ENCODE measurements at regions not wholly inside any gene's neighbourhood (a gene's known extent, or its start where the extent isn't known, plus 50 kb on each side); places are given as distances from the start of the nearest gene placed in this dataset.
A peak's percentile ranks its signal among the peaks of the same experiment; 100 is the strongest.
"Not testable (repeated sequence)": the region's sequence is repeated elsewhere in the genome, so short reads cannot be mapped to it uniquely, and the experiment has no call there.

DNA sequence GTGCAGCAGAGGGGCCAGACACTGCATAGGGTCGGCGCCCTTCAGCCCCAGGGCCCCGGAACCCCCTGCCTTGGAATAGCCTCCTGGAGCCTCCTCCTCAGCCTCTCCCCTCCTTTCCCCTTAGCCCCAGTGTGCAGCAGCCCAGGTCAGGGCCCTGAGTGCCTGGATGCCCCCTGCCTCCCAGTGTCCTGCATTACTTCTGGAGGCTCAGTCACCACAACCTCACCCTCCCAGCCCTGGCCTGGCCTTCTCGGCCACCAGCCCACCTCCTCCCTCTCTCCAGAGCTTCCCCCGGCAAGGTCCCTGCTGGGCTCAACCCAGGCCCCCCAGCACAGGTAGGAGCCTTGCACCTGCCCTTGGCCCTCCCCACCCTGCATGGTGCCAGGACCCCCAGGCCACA lies 100.3 kb downstream of the TMEM121 start:
- H3K79me2 ChIP-seq (ENCODE audit: control insufficient read depth, insufficient read depth, low read length); intact Hi-C loops (cut with micrococcal nuclease); H3K9ac ChIP-seq (ENCODE audit: low read length); H3K4me3 ChIP-seq (ENCODE audit: control extremely low read depth in 1 of 5, extremely low read depth in 1 of 5, insufficient read depth in 1 of 5, low read depth in 2 of 5, low read length in 4 of 5); H4K20me1 ChIP-seq (ENCODE audit: control insufficient read depth, insufficient read depth, low read length, poor library complexity, severe bottlenecking); H3K9me3 ChIP-seq (ENCODE audit: control extremely low read depth in 1 of 3, control insufficient read depth in 2 of 3, insufficient read depth in 1 of 3, low read length in 2 of 3); H3K9me3 Mint-ChIP-seq (ENCODE audit: insufficient read depth); H3K36me3 ChIP-seq (replicated peaks in 1 of 2; ENCODE audit: control extremely low read depth in 1 of 2, control insufficient read depth in 1 of 2, extremely low read depth in 1 of 2, insufficient read depth in 2 of 2, low read length in 1 of 2); CTCF ChIA-PET; ATAC-seq (ENCODE audit: low read depth); H3K4me3 Mint-ChIP-seq; DNase-seq; H3K27me3 ChIP-seq (replicated peaks in 1 of 4; ENCODE audit: control extremely low read depth in 1 of 4, control insufficient read depth in 3 of 4, insufficient read depth in 4 of 4, low read length in 3 of 4); H3K27ac Mint-ChIP-seq; H3K27ac ChIP-seq (ENCODE audit: low read length in 2 of 2); H2AFZ ChIP-seq (ENCODE audit: insufficient read depth, low read depth, low read length, poor library complexity, severe bottlenecking); H3K27me3 Mint-ChIP-seq; H3K4me2 ChIP-seq (replicated peaks; ENCODE audit: low read depth, low read length, poor library complexity, severe bottlenecking): not testable (repeated sequence)
- no CpG with 5 or more reads among the region's 5 CpGs for whole genome bisulfite sequencing (ENCODE audit: insufficient coverage)
- H3K4me1 Mint-ChIP-seq, result peaks cover 22% of the 10 kb centered on the region
- POLR2A ChIA-PET, result interaction anchor here (0.5 kb wide), 2 partner anchors 85 to 118 kb away, joined by 4 to 8 read pairs; no protein-coding TSS in a partner anchor
- H3K4me1 ChIP-seq (ENCODE audit: control insufficient read depth in 2 of 2, insufficient read depth in 2 of 2, low read length in 2 of 2), result peaks cover 8 to 22% of the 10 kb centered on the region in 2 donors

DNA sequence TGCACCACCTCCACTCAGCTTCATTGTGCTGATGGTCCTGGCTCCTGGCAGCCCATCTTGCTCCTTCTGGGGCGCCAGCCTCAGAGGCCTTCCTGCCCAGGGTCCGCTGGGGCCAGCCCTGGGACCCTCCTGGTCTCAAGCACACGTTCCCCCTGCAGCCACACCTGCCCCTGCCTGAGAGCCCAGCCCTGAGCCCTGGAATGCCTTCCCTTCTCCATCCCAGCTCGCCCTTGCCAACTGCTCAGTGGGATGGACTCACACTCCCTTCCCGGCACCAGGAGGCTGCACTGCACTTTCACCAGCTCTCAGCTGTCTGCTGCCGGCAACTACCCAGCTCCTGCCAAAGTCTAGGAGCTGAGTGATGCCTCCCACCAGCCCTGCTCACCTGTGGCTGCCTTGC lies 100.9 kb downstream of the TMEM121 start:
- WGBS (ENCODE audit: insufficient coverage), result 88% methylated on average over 4 of the region's 6 CpGs
- POLR2A ChIA-PET, result interaction anchor here (0.7 kb wide), 1 partner anchor 117 kb away, joined by 4 read pairs; no protein-coding TSS in a partner anchor
- H3K4me1 ChIP-seq (ENCODE audit: control insufficient read depth in 2 of 2, insufficient read depth in 2 of 2, low read length in 2 of 2), result peaks cover 8 to 22% of the 10 kb centered on the region in 2 donors
- H3K4me3 ChIP-seq (ENCODE audit: control extremely low read depth in 1 of 5, extremely low read depth in 1 of 5, insufficient read depth in 1 of 5, low read depth in 2 of 5, low read length in 4 of 5), result peak overlapping the region in 1 of 5 experiments; percentile 37
- H3K27me3 Mint-ChIP-seq; ATAC-seq (ENCODE audit: low read depth); H3K9ac ChIP-seq (ENCODE audit: low read length); H2AFZ ChIP-seq (ENCODE audit: insufficient read depth, low read depth, low read length, poor library complexity, severe bottlenecking); H4K20me1 ChIP-seq (ENCODE audit: control insufficient read depth, insufficient read depth, low read length, poor library complexity, severe bottlenecking); CTCF ChIA-PET; H3K4me2 ChIP-seq (replicated peaks; ENCODE audit: low read depth, low read length, poor library complexity, severe bottlenecking); H3K9me3 Mint-ChIP-seq (ENCODE audit: insufficient read depth); H3K27ac ChIP-seq (ENCODE audit: low read length in 2 of 2); H3K79me2 ChIP-seq (ENCODE audit: control insufficient read depth, insufficient read depth, low read length); H3K36me3 ChIP-seq (replicated peaks in 1 of 2; ENCODE audit: control extremely low read depth in 1 of 2, control insufficient read depth in 1 of 2, extremely low read depth in 1 of 2, insufficient read depth in 2 of 2, low read length in 1 of 2); H3K9me3 ChIP-seq (ENCODE audit: control extremely low read depth in 1 of 3, control insufficient read depth in 2 of 3, insufficient read depth in 1 of 3, low read length in 2 of 3); DNase-seq; intact Hi-C loops (cut with micrococcal nuclease); H3K27me3 ChIP-seq (replicated peaks in 1 of 4; ENCODE audit: control extremely low read depth in 1 of 4, control insufficient read depth in 3 of 4, insufficient read depth in 4 of 4, low read length in 3 of 4): not testable (repeated sequence)
- H3K27ac Mint-ChIP-seq, result peak overlapping the region; percentile 75
- H3K4me3 Mint-ChIP-seq, result peak overlapping the region; percentile 78
- peaks cover 23% of the 10 kb centered on the region for H3K4me1 Mint-ChIP-seq
